ENCODE measurements at regions not wholly inside any gene's neighbourhood (a gene's known extent, or its start where the extent isn't known, plus 50 kb on each side); places are given as distances from the start of the nearest gene placed in this dataset.

GRCh38 chr12:94726236-94726835 lies 76.0 kb upstream of the TMCC3 start:
- TF ChIP-seq POLR2AphosphoS5 (IDR thresholded peaks at IDR 0.05) (no peak), POLR2A (IDR thresholded peaks at IDR 0.05; ENCODE audit: low read depth) (no peak), EP300 (IDR thresholded peaks at IDR 0.05) (no peak), CTCF (IDR thresholded peaks at IDR 0.05) (no peak)

Measured in esophagus muscularis mucosa (tissue), 4 donors.